Liver (tissue), 8 donors: ENCODE measurements at regions not wholly inside any gene's neighbourhood (a gene's known extent, or its start where the extent isn't known, plus 50 kb on each side); places are given as distances from the start of the nearest gene placed in this dataset.
A peak's percentile ranks its signal among the peaks of the same experiment; 100 is the strongest.

ENCODE experiments used
- DNase-seq: peaks from one replicate; pipeline ENCODE4 v3.0.0-alpha.2; 2017; ENCODE audit warnings: low spot score
- H3K27ac ChIP-seq, 2 donors: one replicate each; pipeline ENCODE4 v1.7.0; 2013; ENCODE audit warnings: inconsistent platforms in 2 of 2, low read length in 2 of 2, control low read depth in 1 of 2, low read depth in 1 of 2, mild to moderate bottlenecking in 1 of 2
- H3K27me3 ChIP-seq, 4 donors: one replicate each; pipeline versions ENCODE4 v1.6.1 to v1.7.0; 2013; ENCODE audit warnings: low read length in 3 of 4, inconsistent platforms in 1 of 4, mild to moderate bottlenecking in 1 of 4, moderate library complexity in 1 of 4; ENCODE audit not compliant: control insufficient read depth in 4 of 4, insufficient read depth in 4 of 4
- H3K36me3 ChIP-seq, 4 donors: one replicate each; pipeline versions ENCODE4 v1.6.1 to v1.7.0; 2013; ENCODE audit warnings: low read length in 3 of 4, mild to moderate bottlenecking in 3 of 4, low read depth in 1 of 4, moderate library complexity in 1 of 4; ENCODE audit not compliant: control insufficient read depth in 4 of 4, insufficient read depth in 3 of 4
- H3K4me1 ChIP-seq, 4 donors: one replicate each; pipeline versions ENCODE4 v1.6.1 to v1.7.0; 2013; ENCODE audit warnings: low read length in 3 of 4, mild to moderate bottlenecking in 3 of 4, moderate library complexity in 1 of 4; ENCODE audit not compliant: control insufficient read depth in 4 of 4, insufficient read depth in 4 of 4
- H3K4me3 ChIP-seq, 3 donors: one replicate each; pipeline versions ENCODE4 v1.6.1 to v1.7.0; 2013; ENCODE audit warnings: low read length in 3 of 3, control low read depth in 1 of 3, low read depth in 1 of 3, mild to moderate bottlenecking in 1 of 3
- H3K9ac ChIP-seq, 2 donors: one replicate each; pipeline ENCODE4 v1.7.0; 2013; ENCODE audit warnings: low read length in 2 of 2, mild to moderate bottlenecking in 2 of 2, moderate library complexity in 2 of 2, control low read depth in 1 of 2, low read depth in 1 of 2
- H3K9me3 ChIP-seq, 4 donors: one replicate each; pipeline versions ENCODE4 v1.6.1 to v1.7.0; 2013; ENCODE audit warnings: low read length in 3 of 4; ENCODE audit not compliant: control insufficient read depth in 4 of 4
- EGR1 ChIP-seq, 2 donors: IDR thresholded peaks; 2 replicates each; pipeline ENCODE4 v1.6.1; 2016 to 2018; ENCODE audit warnings: antibody characterized with exemption in 2 of 2, low read depth in 2 of 2
- FOXA1 ChIP-seq: IDR thresholded peaks from 2 replicates; pipeline ENCODE4 v1.6.1; 2016; ENCODE audit warnings: antibody characterized with exemption
- FOXA2 ChIP-seq: IDR thresholded peaks from 2 replicates; pipeline ENCODE4 v1.6.1; 2016; ENCODE audit warnings: antibody characterized with exemption
- GABPA ChIP-seq, 2 donors: IDR thresholded peaks in 1 of 2; conservative IDR thresholded peaks in 1 of 2; 2 replicates each; pipeline ENCODE4 v1.6.1; 2016; ENCODE audit warnings: antibody characterized with exemption in 2 of 2, mild to moderate bottlenecking in 1 of 2, moderate library complexity in 1 of 2
- HNF4A ChIP-seq, 2 donors: conservative IDR thresholded peaks; 2 replicates each; pipeline ENCODE4 v1.6.1; 2016; ENCODE audit warnings: antibody characterized with exemption in 2 of 2, mild to moderate bottlenecking in 2 of 2
- HNF4G ChIP-seq: IDR thresholded peaks from 2 replicates; pipeline ENCODE4 v1.6.1; 2016; ENCODE audit warnings: antibody characterized with exemption
- JUND ChIP-seq, 2 donors: IDR thresholded peaks; 2 replicates each; pipeline ENCODE4 v1.6.1; 2016; ENCODE audit warnings: antibody characterized with exemption in 2 of 2
- NR2F2 ChIP-seq: IDR thresholded peaks from 2 replicates; pipeline ENCODE4 v1.6.1; 2016; ENCODE audit warnings: antibody characterized with exemption
- RAD21 ChIP-seq, 2 donors: IDR thresholded peaks; 2 replicates each; pipeline ENCODE4 v1.6.1; 2016; ENCODE audit warnings: antibody characterized with exemption in 2 of 2, mild to moderate bottlenecking in 2 of 2
- REST ChIP-seq: IDR thresholded peaks from 2 replicates; pipeline ENCODE4 v1.6.1; 2016; ENCODE audit warnings: antibody characterized with exemption, mild to moderate bottlenecking
- RXRA ChIP-seq, 2 donors: IDR thresholded peaks; 2 replicates each; pipeline ENCODE4 v1.6.1; 2017 to 2018; ENCODE audit warnings: antibody characterized with exemption in 2 of 2, mild to moderate bottlenecking in 1 of 2
- SP1 ChIP-seq: IDR thresholded peaks from 2 replicates; pipeline ENCODE4 v1.6.1; 2018; ENCODE audit warnings: antibody characterized with exemption, mild to moderate bottlenecking
- TAF1 ChIP-seq: conservative IDR thresholded peaks from 2 replicates; pipeline ENCODE4 v1.6.1; 2016; ENCODE audit warnings: antibody characterized with exemption, mild to moderate bottlenecking
- YY1 ChIP-seq: IDR thresholded peaks from 2 replicates; pipeline ENCODE4 v1.6.1; 2016; ENCODE audit warnings: antibody characterized with exemption, mild to moderate bottlenecking
- WGBS: extraction: QIAGEN DNeasy Blood & Tissue Kit; methylation state at CpG from one replicate; pipeline ENCODE4 v1.1.7; 2013; 5-methylcytosine and 5-hydroxymethylcytosine counted together
- TF ChIP-seq, protein P1 (sequence below): fragments of 150-350 bp; IDR thresholded peaks from 2 replicates; pipeline ENCODE4 v1.5.1; 2017; ENCODE audit warnings: improper control_type of control experiment, low read depth, low read length; ENCODE audit not compliant: missing input control
- TF ChIP-seq, protein P2 (sequence below): IDR thresholded peaks from 2 replicates; pipeline ENCODE4 v1.6.1; 2016; ENCODE audit warnings: antibody characterized with exemption
- TF ChIP-seq, protein P3 (sequence below): IDR thresholded peaks from 2 replicates; pipeline ENCODE4 v1.6.1; 2016; ENCODE audit warnings: antibody characterized with exemption
- TF ChIP-seq, protein P4 (sequence below): IDR thresholded peaks from 2 replicates; pipeline ENCODE4 v1.6.1; 2016; ENCODE audit warnings: antibody characterized with exemption
- donor health status: healthy.
- donor health status: healthy.
- donor health status: healthy.
- donor health status: healthy.
- donor health status: healthy.

DNA sequence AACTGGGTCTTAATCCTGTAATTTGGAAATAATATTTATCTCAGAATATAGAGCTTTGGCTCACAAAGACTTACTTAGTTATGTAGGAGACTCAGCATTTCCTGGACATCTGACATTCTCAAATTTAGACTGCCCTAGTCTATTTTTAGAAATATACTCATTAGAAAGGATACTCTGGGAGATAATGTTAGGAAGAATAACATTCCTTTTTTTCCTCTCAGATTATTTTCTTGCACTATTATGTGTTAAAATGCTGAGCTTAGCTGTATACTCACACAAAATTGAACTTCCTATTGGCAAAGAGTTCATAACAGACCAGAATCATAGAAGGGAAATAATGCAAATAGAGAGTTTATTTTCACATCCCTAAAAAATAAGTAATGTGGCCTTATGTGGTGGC is 1424.9 kb upstream of the PCDH7 start (continued):
- TF ChIP-seq, protein P1, sequence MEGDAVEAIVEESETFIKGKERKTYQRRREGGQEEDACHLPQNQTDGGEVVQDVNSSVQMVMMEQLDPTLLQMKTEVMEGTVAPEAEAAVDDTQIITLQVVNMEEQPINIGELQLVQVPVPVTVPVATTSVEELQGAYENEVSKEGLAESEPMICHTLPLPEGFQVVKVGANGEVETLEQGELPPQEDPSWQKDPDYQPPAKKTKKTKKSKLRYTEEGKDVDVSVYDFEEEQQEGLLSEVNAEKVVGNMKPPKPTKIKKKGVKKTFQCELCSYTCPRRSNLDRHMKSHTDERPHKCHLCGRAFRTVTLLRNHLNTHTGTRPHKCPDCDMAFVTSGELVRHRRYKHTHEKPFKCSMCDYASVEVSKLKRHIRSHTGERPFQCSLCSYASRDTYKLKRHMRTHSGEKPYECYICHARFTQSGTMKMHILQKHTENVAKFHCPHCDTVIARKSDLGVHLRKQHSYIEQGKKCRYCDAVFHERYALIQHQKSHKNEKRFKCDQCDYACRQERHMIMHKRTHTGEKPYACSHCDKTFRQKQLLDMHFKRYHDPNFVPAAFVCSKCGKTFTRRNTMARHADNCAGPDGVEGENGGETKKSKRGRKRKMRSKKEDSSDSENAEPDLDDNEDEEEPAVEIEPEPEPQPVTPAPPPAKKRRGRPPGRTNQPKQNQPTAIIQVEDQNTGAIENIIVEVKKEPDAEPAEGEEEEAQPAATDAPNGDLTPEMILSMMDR, result no peak
- TF ChIP-seq REST, result no peak
- TF ChIP-seq HNF4G, result no peak
- TF ChIP-seq, protein P2, sequence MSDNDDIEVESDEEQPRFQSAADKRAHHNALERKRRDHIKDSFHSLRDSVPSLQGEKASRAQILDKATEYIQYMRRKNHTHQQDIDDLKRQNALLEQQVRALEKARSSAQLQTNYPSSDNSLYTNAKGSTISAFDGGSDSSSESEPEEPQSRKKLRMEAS, result no peak
- TF ChIP-seq RXRA (IDR thresholded peaks at IDR 0.05), result no peak
- TF ChIP-seq, protein P3, sequence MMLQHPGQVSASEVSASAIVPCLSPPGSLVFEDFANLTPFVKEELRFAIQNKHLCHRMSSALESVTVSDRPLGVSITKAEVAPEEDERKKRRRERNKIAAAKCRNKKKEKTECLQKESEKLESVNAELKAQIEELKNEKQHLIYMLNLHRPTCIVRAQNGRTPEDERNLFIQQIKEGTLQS, result no peak

GRCh38 chr4:29304595-29304994 is 1415.6 kb upstream of the PCDH7 start:
- TF ChIP-seq, protein P3, result no peak
- TF ChIP-seq FOXA1 (peak; percentile 40), TAF1 (no peak), RAD21 (IDR thresholded peaks at IDR 0.05) (peak in 1 of 2 donors; percentile 29), YY1 (peak; percentile 82), FOXA2 (peak; percentile 86), GABPA (IDR thresholded peaks at IDR 0.05 in 1 of 2, conservative IDR thresholded peaks at IDR 0.05 in 1 of 2) (no peak), JUND (IDR thresholded peaks at IDR 0.05) (peak in 1 of 2 donors; percentile 85), RXRA (IDR thresholded peaks at IDR 0.05) (peak in 1 of 2 donors; percentile 50), EGR1 (IDR thresholded peaks at IDR 0.05; ENCODE audit: low read depth in 2 of 2) (no peak), REST (peak; percentile 73), HNF4A (conservative IDR thresholded peaks at IDR 0.05) (peak in 1 of 2 donors; percentile 98), NR2F2 (no peak), SP1 (no peak), HNF4G (no peak)
- TF ChIP-seq, protein P4, sequence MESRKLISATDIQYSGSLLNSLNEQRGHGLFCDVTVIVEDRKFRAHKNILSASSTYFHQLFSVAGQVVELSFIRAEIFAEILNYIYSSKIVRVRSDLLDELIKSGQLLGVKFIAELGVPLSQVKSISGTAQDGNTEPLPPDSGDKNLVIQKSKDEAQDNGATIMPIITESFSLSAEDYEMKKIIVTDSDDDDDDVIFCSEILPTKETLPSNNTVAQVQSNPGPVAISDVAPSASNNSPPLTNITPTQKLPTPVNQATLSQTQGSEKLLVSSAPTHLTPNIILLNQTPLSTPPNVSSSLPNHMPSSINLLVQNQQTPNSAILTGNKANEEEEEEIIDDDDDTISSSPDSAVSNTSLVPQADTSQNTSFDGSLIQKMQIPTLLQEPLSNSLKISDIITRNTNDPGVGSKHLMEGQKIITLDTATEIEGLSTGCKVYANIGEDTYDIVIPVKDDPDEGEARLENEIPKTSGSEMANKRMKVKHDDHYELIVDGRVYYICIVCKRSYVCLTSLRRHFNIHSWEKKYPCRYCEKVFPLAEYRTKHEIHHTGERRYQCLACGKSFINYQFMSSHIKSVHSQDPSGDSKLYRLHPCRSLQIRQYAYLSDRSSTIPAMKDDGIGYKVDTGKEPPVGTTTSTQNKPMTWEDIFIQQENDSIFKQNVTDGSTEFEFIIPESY, result peak; percentile 43
- TF ChIP-seq, protein P1, result no peak
- TF ChIP-seq, protein P2, result peak; percentile 53
- H3K4me3 ChIP-seq, result no peak overlapping the region
- H3K4me1 ChIP-seq, result peaks cover 2 to 34% (median 8%) of the 10 kb centered on the region in 4 donors
- H3K36me3 ChIP-seq, result no peaks in the 10 kb centered on the region
- whole genome bisulfite sequencing, result 23% methylated on average over 3 of the region's 3 CpGs
- H3K27ac ChIP-seq, result no peak overlapping the region
- H3K9me3 ChIP-seq, result no peaks in the 10 kb centered on the region
- no peak for DNase-seq
- no peaks in the 10 kb centered on the region for H3K27me3 ChIP-seq
- H3K9ac ChIP-seq, result no peak overlapping the region
